ENCODE measurements at regions not wholly inside any gene's neighbourhood (a gene's known extent, or its start where the extent isn't known, plus 50 kb on each side); places are given as distances from the start of the nearest gene placed in this dataset.

DNA sequence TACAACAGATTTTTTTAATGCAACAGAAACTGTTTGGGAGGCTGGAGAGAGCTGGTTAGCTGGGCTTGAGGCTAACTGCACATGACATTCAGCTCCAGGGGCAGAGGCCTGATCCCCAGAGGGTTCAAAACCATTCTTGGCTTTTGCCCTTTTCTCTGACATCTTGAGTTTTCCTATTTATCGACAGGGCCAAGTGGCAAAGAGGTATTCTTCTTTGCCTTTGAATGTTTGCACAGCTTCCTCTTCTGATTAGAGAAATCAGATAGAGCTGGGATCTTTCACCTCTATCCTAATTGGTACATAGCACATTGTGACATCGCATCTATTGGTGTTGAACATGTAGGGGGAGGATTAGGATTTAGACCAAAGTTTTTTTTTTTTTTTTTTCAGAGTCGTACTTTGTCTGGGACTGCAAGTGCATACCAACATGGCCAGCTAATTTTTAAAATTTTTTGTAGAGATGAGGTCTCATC, 143.7 kb downstream of the ACTBL2 start:
- POLR2A ChIA-PET, result interaction anchor here (0.6 kb wide), 1 partner anchor 34 kb away, joined by 3 read pairs; no protein-coding TSS in a partner anchor
- Histone ChIP-seq H3K9me3 (ENCODE audit: control insufficient read depth, insufficient read depth, low read length) (no peaks in the 10 kb centered on the region), H3K4me3 (ENCODE audit: low read depth, low read length) (no peak overlapping the region), H3K27me3 (ENCODE audit: control insufficient read depth, insufficient read depth, low read length) (no peaks in the 10 kb centered on the region), H3K27ac (ENCODE audit: low read depth, low read length) (no peak overlapping the region)
- CTCF ChIA-PET, result interaction anchor here (0.5 to 0.7 kb wide), 4 partner anchors 10 to 441 kb away, joined by 3 read pairs; no protein-coding TSS in a partner anchor
- no peak for DNase-seq (ENCODE audit: low read depth, low spot score)
- TF ChIP-seq, protein P1, sequence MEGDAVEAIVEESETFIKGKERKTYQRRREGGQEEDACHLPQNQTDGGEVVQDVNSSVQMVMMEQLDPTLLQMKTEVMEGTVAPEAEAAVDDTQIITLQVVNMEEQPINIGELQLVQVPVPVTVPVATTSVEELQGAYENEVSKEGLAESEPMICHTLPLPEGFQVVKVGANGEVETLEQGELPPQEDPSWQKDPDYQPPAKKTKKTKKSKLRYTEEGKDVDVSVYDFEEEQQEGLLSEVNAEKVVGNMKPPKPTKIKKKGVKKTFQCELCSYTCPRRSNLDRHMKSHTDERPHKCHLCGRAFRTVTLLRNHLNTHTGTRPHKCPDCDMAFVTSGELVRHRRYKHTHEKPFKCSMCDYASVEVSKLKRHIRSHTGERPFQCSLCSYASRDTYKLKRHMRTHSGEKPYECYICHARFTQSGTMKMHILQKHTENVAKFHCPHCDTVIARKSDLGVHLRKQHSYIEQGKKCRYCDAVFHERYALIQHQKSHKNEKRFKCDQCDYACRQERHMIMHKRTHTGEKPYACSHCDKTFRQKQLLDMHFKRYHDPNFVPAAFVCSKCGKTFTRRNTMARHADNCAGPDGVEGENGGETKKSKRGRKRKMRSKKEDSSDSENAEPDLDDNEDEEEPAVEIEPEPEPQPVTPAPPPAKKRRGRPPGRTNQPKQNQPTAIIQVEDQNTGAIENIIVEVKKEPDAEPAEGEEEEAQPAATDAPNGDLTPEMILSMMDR (IDR thresholded peaks at IDR 0.05; ENCODE audit: low read depth, low read length), result no peak

DNA sequence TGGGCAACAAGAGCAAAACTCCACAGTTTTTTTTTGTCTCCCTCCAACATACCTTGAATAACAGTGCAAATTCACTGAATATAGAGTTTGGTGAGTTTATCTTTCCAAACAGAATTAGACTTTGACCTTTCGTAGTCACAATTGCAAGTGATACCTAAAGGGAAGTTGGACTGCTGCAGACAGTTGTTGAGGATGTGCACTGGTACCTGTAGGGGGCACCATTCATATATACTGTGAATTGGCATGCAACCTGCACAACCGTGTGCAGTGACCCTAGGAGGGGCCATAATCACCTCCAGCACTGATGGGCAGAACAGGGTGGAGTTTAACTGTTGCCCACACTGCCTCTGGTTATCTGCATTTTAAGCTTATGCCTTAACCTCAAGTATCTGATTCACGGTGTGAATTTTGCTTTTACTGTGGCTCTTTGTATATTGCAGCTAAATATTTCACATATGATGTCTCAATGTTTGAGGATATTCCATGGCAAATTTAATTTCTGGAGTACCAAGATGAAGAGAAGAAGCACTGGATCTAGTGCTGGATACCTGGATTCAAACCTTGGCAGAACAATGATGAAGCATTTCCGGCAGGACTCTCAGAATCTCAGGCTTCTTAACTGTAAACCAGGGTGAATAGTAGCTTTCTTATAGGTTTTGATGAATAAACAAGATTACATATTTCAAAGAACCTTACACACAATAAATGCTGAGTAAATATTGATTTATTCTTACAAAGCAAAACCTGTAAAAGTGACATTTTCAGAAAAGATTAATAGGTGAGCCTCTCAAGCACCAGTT, 144.3 kb downstream of the ACTBL2 start:
- POLR2A ChIA-PET, result no interaction called here
- no peak for DNase-seq (ENCODE audit: low read depth, low spot score)
- Histone ChIP-seq H3K27ac (ENCODE audit: low read depth, low read length) (no peak overlapping the region), H3K9me3 (ENCODE audit: control insufficient read depth, insufficient read depth, low read length) (no peaks in the 10 kb centered on the region), H3K4me3 (ENCODE audit: low read depth, low read length) (no peak overlapping the region), H3K27me3 (ENCODE audit: control insufficient read depth, insufficient read depth, low read length) (no peaks in the 10 kb centered on the region)
- CTCF ChIA-PET, result interaction anchor here (0.5 to 0.7 kb wide), 4 partner anchors 10 to 441 kb away, joined by 3 read pairs; no protein-coding TSS in a partner anchor
- TF ChIP-seq, protein P1 (IDR thresholded peaks at IDR 0.05; ENCODE audit: low read depth, low read length), result peak; percentile 33; the same call in 1 of the 2 replicates

DNA sequence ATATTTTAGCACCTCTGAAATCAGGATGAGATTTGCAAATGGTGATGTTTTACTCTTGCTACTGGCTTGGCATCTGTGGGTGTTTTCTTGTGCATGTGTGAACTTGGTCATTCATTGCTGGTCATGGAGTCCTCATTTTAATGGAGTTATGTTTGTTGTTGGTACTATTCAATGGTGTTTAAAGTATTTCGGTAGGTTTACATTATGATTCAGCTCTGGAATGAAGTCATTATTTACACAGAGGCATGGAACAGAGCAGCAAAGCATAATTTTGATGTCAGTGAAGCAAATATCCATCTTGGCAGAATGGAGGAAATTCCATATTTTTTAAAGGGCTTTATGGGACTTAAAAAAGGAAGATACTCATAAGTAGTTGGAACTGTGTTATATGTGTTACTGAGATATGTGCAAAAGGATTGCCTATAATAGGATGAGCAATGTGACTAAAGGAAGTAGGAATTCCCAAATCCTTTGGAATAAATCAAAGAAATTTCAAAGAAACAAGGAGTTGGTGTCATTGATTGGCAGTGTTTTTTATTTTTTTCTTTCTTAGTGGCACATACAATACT, 147.4 kb downstream of the ACTBL2 start:
- no peaks in the 10 kb centered on the region for H3K27me3 ChIP-seq (ENCODE audit: control insufficient read depth, insufficient read depth, low read length)
- no peak overlapping the region for H3K27ac ChIP-seq (ENCODE audit: low read depth, low read length)
- CTCF ChIA-PET, result no interaction called here
- peak; percentile 52 for DNase-seq (ENCODE audit: low read depth, low spot score)
- TF ChIP-seq, protein P1 (IDR thresholded peaks at IDR 0.05; ENCODE audit: low read depth, low read length), result no peak
- H3K4me3 ChIP-seq (ENCODE audit: low read depth, low read length), result no peak overlapping the region
- POLR2A ChIA-PET, result interaction anchor here (0.9 to 1.6 kb wide), 2 partner anchors 18 to 48 kb away, joined by 4 to 7 read pairs; no protein-coding TSS in a partner anchor
- no peaks in the 10 kb centered on the region for H3K9me3 ChIP-seq (ENCODE audit: control insufficient read depth, insufficient read depth, low read length)

DNA sequence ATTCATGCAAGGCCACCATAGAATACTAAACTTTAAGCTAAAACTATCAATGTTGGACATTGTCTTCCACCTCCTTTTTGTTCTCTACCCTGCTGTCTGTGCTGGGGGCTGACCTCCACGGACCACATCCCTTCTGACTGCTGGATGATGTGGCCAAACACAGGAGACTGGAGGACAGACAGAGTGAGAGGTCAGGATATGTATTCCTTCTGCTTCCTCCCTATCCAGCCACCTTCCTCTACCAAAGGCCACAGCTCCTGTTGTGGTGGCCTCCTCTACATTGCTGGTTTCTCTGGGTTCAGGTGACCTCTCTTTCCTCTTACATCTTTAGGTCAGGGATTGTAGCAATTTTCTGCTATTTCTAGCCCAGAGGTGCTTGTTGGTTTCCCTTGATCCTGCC, 148.1 kb downstream of the ACTBL2 start:
- CTCF ChIA-PET, result no interaction called here
- POLR2A ChIA-PET, result interaction anchor here (0.9 to 1.6 kb wide), 2 partner anchors 17 to 49 kb away, joined by 4 to 7 read pairs; no protein-coding TSS in a partner anchor
- TF ChIP-seq, protein P1 (IDR thresholded peaks at IDR 0.05; ENCODE audit: low read depth, low read length), result no peak
- H3K27ac ChIP-seq (ENCODE audit: low read depth, low read length), result peak overlapping the region; percentile 70
- no peaks in the 10 kb centered on the region for H3K9me3 ChIP-seq (ENCODE audit: control insufficient read depth, insufficient read depth, low read length)
- no peaks in the 10 kb centered on the region for H3K27me3 ChIP-seq (ENCODE audit: control insufficient read depth, insufficient read depth, low read length)
- no peak for DNase-seq (ENCODE audit: low read depth, low spot score)
- no peak overlapping the region for H3K4me3 ChIP-seq (ENCODE audit: low read depth, low read length)

DNA sequence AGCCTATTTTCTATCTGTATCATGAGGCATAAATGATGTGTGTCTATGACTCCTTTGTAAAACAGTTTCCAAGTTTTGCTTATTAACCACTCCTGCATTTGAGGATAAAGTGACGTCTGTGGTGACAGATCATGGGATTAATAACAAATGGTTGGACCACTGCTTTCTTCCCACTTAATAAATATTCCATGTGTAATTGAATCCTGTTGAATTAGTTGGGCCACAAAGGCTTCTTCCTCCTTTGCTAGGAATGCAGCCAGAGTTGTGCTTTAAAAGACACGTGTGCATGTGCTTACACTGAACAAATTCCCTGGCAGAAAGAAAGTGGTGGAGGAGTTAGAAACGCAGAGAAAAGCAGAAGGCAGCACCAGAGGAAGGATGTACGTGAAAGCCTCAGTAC, 150.2 kb downstream of the ACTBL2 start:
- Histone ChIP-seq H3K27ac (ENCODE audit: low read depth, low read length) (peak overlapping the region; percentile 83), H3K27me3 (ENCODE audit: control insufficient read depth, insufficient read depth, low read length) (no peaks in the 10 kb centered on the region), H3K4me3 (ENCODE audit: low read depth, low read length) (no peak overlapping the region), H3K9me3 (ENCODE audit: control insufficient read depth, insufficient read depth, low read length) (no peaks in the 10 kb centered on the region)
- POLR2A ChIA-PET, result interaction anchor here (1.3 kb wide), 1 partner anchor 15 kb away, joined by 3 read pairs; no protein-coding TSS in a partner anchor
- CTCF ChIA-PET, result no interaction called here
- DNase-seq (ENCODE audit: low read depth, low spot score), result peak; percentile 60
- TF ChIP-seq, protein P1 (IDR thresholded peaks at IDR 0.05; ENCODE audit: low read depth, low read length), result no peak
